ENCODE measurements at regions not wholly inside any gene's neighbourhood (a gene's known extent, or its start where the extent isn't known, plus 50 kb on each side); places are given as distances from the start of the nearest gene placed in this dataset.
A peak's percentile ranks its signal among the peaks of the same experiment; 100 is the strongest.

GRCh38 chr10:62610649-62611229 lies 193.8 kb upstream of the ADO start:
- WGBS, 4 donors, result 28 to 34% (median 30%) methylated on average over 7 of the region's 7 CpGs
- ATAC-seq (peak in 3 of 4 donors; percentile 74 to 83 (median 80)), DNase-seq (peak; percentile 40 to 72 (median 54))
- no peak for TF ChIP-seq POLR2A (IDR thresholded peaks at IDR 0.05)
- peak; percentile 66 to 85 (median 78) for TF ChIP-seq CTCF (IDR thresholded peaks at IDR 0.05)
- Histone ChIP-seq H3K27ac (no peak overlapping the region), H3K9me3 (no peaks in the 10 kb centered on the region), H3K36me3 (no peaks in the 10 kb centered on the region), H3K4me3 (no peak overlapping the region), H3K27me3 (peaks cover 0 to 3% (median 0%) of the 10 kb centered on the region in 9 donors), H3K4me1 (peaks cover 0 to 19% (median 0%) of the 10 kb centered on the region in 12 donors)
- intact Hi-C loops (cut with DNase I), result loop anchor here in 9 of 10 donors (1.0 to 10.0 kb wide), 7 partner anchors 206 to 547 kb away; partner anchors contain the start of gene EGR2 (in 5 of the 9)

DNA sequence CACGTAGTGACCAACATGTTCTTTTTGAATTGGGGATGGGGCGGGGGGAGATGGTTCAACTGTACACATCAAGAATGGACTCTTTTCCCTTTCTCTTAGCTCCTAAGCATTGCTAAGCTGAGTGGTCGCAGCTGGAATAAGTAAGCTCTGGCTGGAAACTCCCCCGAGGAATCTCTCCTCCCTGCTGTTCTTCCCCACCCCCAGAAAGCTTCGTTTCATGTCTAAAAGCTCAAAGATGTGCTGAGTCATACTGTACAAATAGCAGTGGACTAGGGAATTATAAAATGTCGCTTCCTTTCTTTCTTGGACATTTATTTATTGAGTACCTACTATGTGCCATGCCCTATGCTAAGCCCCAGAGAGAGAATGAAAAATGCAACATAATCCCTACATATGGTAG lies 191.1 kb upstream of the ADO start:
- Histone ChIP-seq H3K4me1 (peaks cover 0 to 31% (median 0%) of the 10 kb centered on the region in 12 donors), H3K4me3 (no peak overlapping the region), H3K27me3 (peaks cover 0 to 3% (median 0%) of the 10 kb centered on the region in 9 donors), H3K27ac (no peak overlapping the region), H3K36me3 (no peaks in the 10 kb centered on the region), H3K9me3 (no peaks in the 10 kb centered on the region)
- DNase-seq, result no peak
- TF ChIP-seq POLR2A (IDR thresholded peaks at IDR 0.05) (no peak), CTCF (IDR thresholded peaks at IDR 0.05) (no peak)
- intact Hi-C loops (cut with DNase I), result loop anchor here in 7 of 10 donors (1.0 to 10.0 kb wide), 5 partner anchors 204 to 544 kb away; partner anchors contain the start of gene EGR2 (in 4 of the 7)
- peak in 1 of 4 donors; percentile 67 for ATAC-seq
- 59 to 70% (median 66%) methylated on average over 6 of the region's 6 CpGs for WGBS, 4 donors

DNA sequence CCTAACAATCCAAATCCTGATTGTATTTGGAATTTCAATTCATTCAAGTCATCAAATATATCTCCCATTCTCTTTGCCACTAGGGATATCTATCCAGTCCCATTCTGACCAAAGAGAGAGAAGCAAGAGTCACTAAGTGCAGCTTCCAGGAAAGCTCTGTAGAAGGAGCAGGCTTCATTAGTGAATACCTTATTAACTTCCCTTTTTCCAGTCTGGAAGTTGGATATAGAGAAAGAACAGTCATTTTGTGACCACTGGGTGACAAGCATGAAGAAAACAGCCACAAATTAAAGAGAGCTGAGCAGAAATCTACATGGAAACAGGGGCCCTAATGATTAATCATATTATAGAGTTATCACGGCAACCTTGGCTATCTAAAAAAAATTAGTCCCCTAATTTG lies 190.7 kb upstream of the ADO start:
- H3K9me3 ChIP-seq, result no peaks in the 10 kb centered on the region
- 90 to 97% (median 94%) methylated on average over 1 of the region's 1 CpG for WGBS, 4 donors
- ATAC-seq, result no peak

More for the DNA sequence above, 190.7 kb upstream of the ADO start:
- no peaks in the 10 kb centered on the region for H3K36me3 ChIP-seq
- intact Hi-C loops (cut with DNase I), result loop anchor here in 7 of 10 donors (1.0 to 10.0 kb wide), 5 partner anchors 203 to 543 kb away; partner anchors contain the start of gene EGR2 (in 4 of the 7)
- no peak overlapping the region for H3K27ac ChIP-seq
- H3K4me3 ChIP-seq, result no peak overlapping the region
- DNase-seq, result no peak
- no peak for TF ChIP-seq CTCF (IDR thresholded peaks at IDR 0.05)
- TF ChIP-seq POLR2A (IDR thresholded peaks at IDR 0.05), result no peak
- peaks cover 0 to 36% (median 0%) of the 10 kb centered on the region in 12 donors for H3K4me1 ChIP-seq
- H3K27me3 ChIP-seq, result peaks cover 0 to 3% (median 0%) of the 10 kb centered on the region in 9 donors

Measured in heart left ventricle (tissue), 16 donors.